ENCODE measurements at regions not wholly inside any gene's neighbourhood (a gene's known extent, or its start where the extent isn't known, plus 50 kb on each side); places are given as distances from the start of the nearest gene placed in this dataset.

GRCh38 chr6:65780691-65781090 lies 73.7 kb upstream of the EYS start:
- no peak for DNase-seq
- intact Hi-C loops (cut with micrococcal nuclease): no loop called here
- ATAC-seq: no peak

- no peak for ATAC-seq
- intact Hi-C loops (cut with micrococcal nuclease): no loop called here
- DNase-seq: no peak
Observed at GRCh38 chr6:65776332-65776731, 69.3 kb upstream of the EYS start.

- intact Hi-C loops (cut with micrococcal nuclease): no loop called here
- no peak for ATAC-seq
- no peak for DNase-seq
Observed at GRCh38 chr6:65771946-65772345, 64.9 kb upstream of the EYS start.

- DNase-seq (no peak), ATAC-seq (no peak)
- intact Hi-C loops (cut with micrococcal nuclease): no loop called here
Observed at GRCh38 chr6:65761890-65762289, 54.9 kb upstream of the EYS start.

- intact Hi-C loops (cut with micrococcal nuclease): no loop called here
- ATAC-seq: no peak
- DNase-seq: no peak
Observed at GRCh38 chr6:65760285-65760684, 53.3 kb upstream of the EYS start.

All from left ventricle myocardium superior (tissue), 1 donor.